ENCODE measurements at regions not wholly inside any gene's neighbourhood (a gene's known extent, or its start where the extent isn't known, plus 50 kb on each side); places are given as distances from the start of the nearest gene placed in this dataset.

GRCh38 chr12:77409551-77409950 lies 344.2 kb upstream of the E2F7 start:
- TF ChIP-seq TCF12 (IDR thresholded peaks at IDR 0.05; ENCODE audit: low read depth, low read length) (no peak), CHD4 (IDR thresholded peaks at IDR 0.05) (no peak), SREBF1 (IDR thresholded peaks at IDR 0.05; ENCODE audit: low read length) (no peak), CBX5 (IDR thresholded peaks at IDR 0.05; ENCODE audit: low read depth) (no peak), JUND (IDR thresholded peaks at IDR 0.05; ENCODE audit: low read depth, low read length) (no peak), CHD1 (IDR thresholded peaks at IDR 0.05; ENCODE audit: low read depth, low read length) (no peak), EZH2 (IDR thresholded peaks at IDR 0.05; ENCODE audit: borderline replicate concordance, control insufficient read depth, low read depth, low read length) (no peak), HDGF (IDR thresholded peaks at IDR 0.05) (no peak)
- TF ChIP-seq, protein P1, sequence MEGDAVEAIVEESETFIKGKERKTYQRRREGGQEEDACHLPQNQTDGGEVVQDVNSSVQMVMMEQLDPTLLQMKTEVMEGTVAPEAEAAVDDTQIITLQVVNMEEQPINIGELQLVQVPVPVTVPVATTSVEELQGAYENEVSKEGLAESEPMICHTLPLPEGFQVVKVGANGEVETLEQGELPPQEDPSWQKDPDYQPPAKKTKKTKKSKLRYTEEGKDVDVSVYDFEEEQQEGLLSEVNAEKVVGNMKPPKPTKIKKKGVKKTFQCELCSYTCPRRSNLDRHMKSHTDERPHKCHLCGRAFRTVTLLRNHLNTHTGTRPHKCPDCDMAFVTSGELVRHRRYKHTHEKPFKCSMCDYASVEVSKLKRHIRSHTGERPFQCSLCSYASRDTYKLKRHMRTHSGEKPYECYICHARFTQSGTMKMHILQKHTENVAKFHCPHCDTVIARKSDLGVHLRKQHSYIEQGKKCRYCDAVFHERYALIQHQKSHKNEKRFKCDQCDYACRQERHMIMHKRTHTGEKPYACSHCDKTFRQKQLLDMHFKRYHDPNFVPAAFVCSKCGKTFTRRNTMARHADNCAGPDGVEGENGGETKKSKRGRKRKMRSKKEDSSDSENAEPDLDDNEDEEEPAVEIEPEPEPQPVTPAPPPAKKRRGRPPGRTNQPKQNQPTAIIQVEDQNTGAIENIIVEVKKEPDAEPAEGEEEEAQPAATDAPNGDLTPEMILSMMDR (IDR thresholded peaks at IDR 0.05 in 2 of 3, conservative IDR thresholded peaks at IDR 0.05 in 1 of 3; ENCODE audit: control insufficient read depth in 2 of 3, extremely low read depth in 1 of 3, insufficient read depth in 1 of 3, low read depth in 3 of 3, low read length in 3 of 3) = no peak

Data from GM12878 (cell line).